HepG2 (cell line): ENCODE measurements at regions not wholly inside any gene's neighbourhood (a gene's known extent, or its start where the extent isn't known, plus 50 kb on each side); places are given as distances from the start of the nearest gene placed in this dataset.

Source experiments
- DMAP1 ChIP-seq: IDR thresholded peaks from 2 replicates; pipeline ENCODE4 v1.6.1; 2016
- E2F1 ChIP-seq: sonication (generic); formaldehyde crosslinking; IDR thresholded peaks from 2 replicates; pipeline ENCODE4 v1.5.0; 2020; ENCODE audit warnings: missing genetic modification reagents
- FOXA3 ChIP-seq: IDR thresholded peaks from 2 replicates; pipeline ENCODE4 v1.6.1; 2016; ENCODE audit warnings: missing genetic modification reagents, missing compliant biosample characterization
- PHF8 ChIP-seq: sonication (generic); formaldehyde crosslinking; IDR thresholded peaks from 2 replicates; pipeline ENCODE4 v1.5.0; 2020; ENCODE audit warnings: missing genetic modification reagents
- POLR2AphosphoS5 ChIP-seq: IDR thresholded peaks from 2 replicates; pipeline ENCODE4 v1.6.1; 2012; ENCODE audit warnings: low read depth, low read length
- RARG ChIP-seq: sonication (generic); formaldehyde crosslinking; IDR thresholded peaks from 2 replicates; pipeline ENCODE4 v1.4.0; 2020; ENCODE audit warnings: low read depth, mild to moderate bottlenecking, missing genetic modification reagents
- TF ChIP-seq, protein P1 (sequence below): sonication (generic); formaldehyde crosslinking; IDR thresholded peaks from 2 replicates; pipeline ENCODE4 v1.5.0; 2020; ENCODE audit warnings: mild to moderate bottlenecking, missing genetic modification reagents, moderate library complexity

- TF ChIP-seq, protein P1, sequence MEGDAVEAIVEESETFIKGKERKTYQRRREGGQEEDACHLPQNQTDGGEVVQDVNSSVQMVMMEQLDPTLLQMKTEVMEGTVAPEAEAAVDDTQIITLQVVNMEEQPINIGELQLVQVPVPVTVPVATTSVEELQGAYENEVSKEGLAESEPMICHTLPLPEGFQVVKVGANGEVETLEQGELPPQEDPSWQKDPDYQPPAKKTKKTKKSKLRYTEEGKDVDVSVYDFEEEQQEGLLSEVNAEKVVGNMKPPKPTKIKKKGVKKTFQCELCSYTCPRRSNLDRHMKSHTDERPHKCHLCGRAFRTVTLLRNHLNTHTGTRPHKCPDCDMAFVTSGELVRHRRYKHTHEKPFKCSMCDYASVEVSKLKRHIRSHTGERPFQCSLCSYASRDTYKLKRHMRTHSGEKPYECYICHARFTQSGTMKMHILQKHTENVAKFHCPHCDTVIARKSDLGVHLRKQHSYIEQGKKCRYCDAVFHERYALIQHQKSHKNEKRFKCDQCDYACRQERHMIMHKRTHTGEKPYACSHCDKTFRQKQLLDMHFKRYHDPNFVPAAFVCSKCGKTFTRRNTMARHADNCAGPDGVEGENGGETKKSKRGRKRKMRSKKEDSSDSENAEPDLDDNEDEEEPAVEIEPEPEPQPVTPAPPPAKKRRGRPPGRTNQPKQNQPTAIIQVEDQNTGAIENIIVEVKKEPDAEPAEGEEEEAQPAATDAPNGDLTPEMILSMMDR (CRISPR knock-in tag) = no peak
- TF ChIP-seq POLR2AphosphoS5 (no peak), FOXA3 (no peak), PHF8 (no peak), DMAP1 (no peak), E2F1 (no peak), RARG (CRISPR knock-in tag) (no peak)
Measured at GRCh38 chr2:145801210-145801609, 1281.3 kb upstream of the ZEB2 start.
